Endothelial cell of umbilical vein (primary cell): ENCODE measurements at regions not wholly inside any gene's neighbourhood (a gene's known extent, or its start where the extent isn't known, plus 50 kb on each side); places are given as distances from the start of the nearest gene placed in this dataset.

Experiments
- CTCF ChIP-seq, 2 donors: IDR thresholded peaks; 1 replicate in 1 of 2; 2 replicates in 1 of 2; pipeline ENCODE4 v1.5.1; 2011; ENCODE audit warnings: low read length in 2 of 2, mild to moderate bottlenecking in 2 of 2, moderate library complexity in 2 of 2, control low read depth in 1 of 2, inconsistent platforms in 1 of 2, low read depth in 1 of 2; ENCODE audit not compliant: insufficient read depth in 1 of 2; ENCODE audit errors: extremely low read depth in 1 of 2
- EZH2 ChIP-seq: IDR thresholded peaks from 2 replicates; pipeline ENCODE4 v1.6.1; 2012; ENCODE audit warnings: borderline replicate concordance, low read depth, mild to moderate bottlenecking, moderate library complexity, low read length, inconsistent platforms; ENCODE audit not compliant: severe bottlenecking
- FOS ChIP-seq: IDR thresholded peaks from 2 replicates; pipeline ENCODE4 v1.6.1; 2011; ENCODE audit warnings: mild to moderate bottlenecking, low read length, moderate library complexity, borderline replicate concordance; ENCODE audit not compliant: insufficient read depth
- JUN ChIP-seq: IDR thresholded peaks from 2 replicates; pipeline ENCODE4 v1.6.1; 2011; ENCODE audit warnings: borderline replicate concordance, low read depth; ENCODE audit not compliant: insufficient read length, insufficient read depth
- MYC ChIP-seq: IDR thresholded peaks from one replicate; pipeline ENCODE4 v1.6.1; 2011; ENCODE audit warnings: mild to moderate bottlenecking, low read depth, low read length
- POLR2A ChIP-seq: IDR thresholded peaks from 2 replicates; pipeline ENCODE4 v1.6.1; 2012; ENCODE audit warnings: low read depth, mild to moderate bottlenecking, control low read depth, low read length
- POLR2AphosphoS5 ChIP-seq: IDR thresholded peaks from 2 replicates; pipeline ENCODE4 v1.6.1; 2012; ENCODE audit warnings: low read depth, mild to moderate bottlenecking, control low read depth, low read length, moderate library complexity; ENCODE audit not compliant: insufficient read depth

GRCh38 chr6:28648878-28649375, 123.2 kb downstream of the GPX5 start:
- TF ChIP-seq CTCF (IDR thresholded peaks at IDR 0.05; ENCODE audit: extremely low read depth in 1 of 2, insufficient read depth in 1 of 2, low read depth in 1 of 2, low read length in 2 of 2) (no peak), MYC (no peak), EZH2 (no peak), FOS (no peak), JUN (no peak), POLR2AphosphoS5 (no peak), POLR2A (no peak)
